Vagina (tissue), 2 donors: ENCODE measurements at regions not wholly inside any gene's neighbourhood (a gene's known extent, or its start where the extent isn't known, plus 50 kb on each side); places are given as distances from the start of the nearest gene placed in this dataset.

Experiments
- POLR2A ChIP-seq, 2 donors: fragments of 450-650 bp; IDR thresholded peaks; one replicate each; pipeline ENCODE4 v1.6.1; 2017; ENCODE audit warnings: antibody characterized with exemption in 2 of 2, mild to moderate bottlenecking in 2 of 2, moderate library complexity in 2 of 2
- POLR2AphosphoS5 ChIP-seq, 2 donors: sonication (generic); formaldehyde crosslinking; IDR thresholded peaks; one replicate each; pipeline ENCODE4 v1.9.0; 2017; ENCODE audit warnings: antibody characterized with exemption in 2 of 2, mild to moderate bottlenecking in 2 of 2, low read depth in 1 of 2; ENCODE audit not compliant: insufficient read depth in 1 of 2
- TF ChIP-seq, protein P1 (sequence below), 3 experiments: fragments of 450-650 bp in 2 of 3; fragments of 200-600 bp in 1 of 3; sonication (generic) in 1 of 3; IDR thresholded peaks; one replicate each; pipeline ENCODE4 v1.5.1; 2017 to 2019; ENCODE audit warnings: antibody characterized with exemption in 3 of 3, mild to moderate bottlenecking in 2 of 3, moderate library complexity in 2 of 3

DNA sequence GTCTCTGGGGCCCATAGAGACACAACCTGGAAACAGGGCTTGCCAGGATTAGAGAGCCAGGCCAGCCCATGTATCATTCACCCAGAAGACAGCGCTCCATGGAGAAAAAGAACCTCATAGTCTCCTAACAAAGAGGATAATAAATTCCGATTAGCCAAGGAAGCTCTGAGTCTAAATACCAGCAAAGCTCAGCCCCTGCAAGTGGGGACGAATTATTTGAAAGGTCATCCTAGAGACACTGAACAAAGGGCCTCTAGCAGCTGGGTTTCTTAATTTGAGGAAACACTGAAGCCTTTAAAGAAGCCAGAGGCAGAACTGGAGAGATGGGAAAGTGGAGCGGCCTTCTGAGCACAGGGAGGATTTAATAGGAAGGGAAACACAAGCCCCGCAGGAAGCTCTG is 287.1 kb upstream of the ZNF462 start:
- TF ChIP-seq, protein P1, sequence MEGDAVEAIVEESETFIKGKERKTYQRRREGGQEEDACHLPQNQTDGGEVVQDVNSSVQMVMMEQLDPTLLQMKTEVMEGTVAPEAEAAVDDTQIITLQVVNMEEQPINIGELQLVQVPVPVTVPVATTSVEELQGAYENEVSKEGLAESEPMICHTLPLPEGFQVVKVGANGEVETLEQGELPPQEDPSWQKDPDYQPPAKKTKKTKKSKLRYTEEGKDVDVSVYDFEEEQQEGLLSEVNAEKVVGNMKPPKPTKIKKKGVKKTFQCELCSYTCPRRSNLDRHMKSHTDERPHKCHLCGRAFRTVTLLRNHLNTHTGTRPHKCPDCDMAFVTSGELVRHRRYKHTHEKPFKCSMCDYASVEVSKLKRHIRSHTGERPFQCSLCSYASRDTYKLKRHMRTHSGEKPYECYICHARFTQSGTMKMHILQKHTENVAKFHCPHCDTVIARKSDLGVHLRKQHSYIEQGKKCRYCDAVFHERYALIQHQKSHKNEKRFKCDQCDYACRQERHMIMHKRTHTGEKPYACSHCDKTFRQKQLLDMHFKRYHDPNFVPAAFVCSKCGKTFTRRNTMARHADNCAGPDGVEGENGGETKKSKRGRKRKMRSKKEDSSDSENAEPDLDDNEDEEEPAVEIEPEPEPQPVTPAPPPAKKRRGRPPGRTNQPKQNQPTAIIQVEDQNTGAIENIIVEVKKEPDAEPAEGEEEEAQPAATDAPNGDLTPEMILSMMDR (IDR thresholded peaks at IDR 0.05) = no peak
- TF ChIP-seq POLR2AphosphoS5 (IDR thresholded peaks at IDR 0.05; ENCODE audit: insufficient read depth in 1 of 2, low read depth in 1 of 2) (no peak), POLR2A (IDR thresholded peaks at IDR 0.05) (no peak)
